ENCODE measurements at regions not wholly inside any gene's neighbourhood (a gene's known extent, or its start where the extent isn't known, plus 50 kb on each side); places are given as distances from the start of the nearest gene placed in this dataset.

DNA sequence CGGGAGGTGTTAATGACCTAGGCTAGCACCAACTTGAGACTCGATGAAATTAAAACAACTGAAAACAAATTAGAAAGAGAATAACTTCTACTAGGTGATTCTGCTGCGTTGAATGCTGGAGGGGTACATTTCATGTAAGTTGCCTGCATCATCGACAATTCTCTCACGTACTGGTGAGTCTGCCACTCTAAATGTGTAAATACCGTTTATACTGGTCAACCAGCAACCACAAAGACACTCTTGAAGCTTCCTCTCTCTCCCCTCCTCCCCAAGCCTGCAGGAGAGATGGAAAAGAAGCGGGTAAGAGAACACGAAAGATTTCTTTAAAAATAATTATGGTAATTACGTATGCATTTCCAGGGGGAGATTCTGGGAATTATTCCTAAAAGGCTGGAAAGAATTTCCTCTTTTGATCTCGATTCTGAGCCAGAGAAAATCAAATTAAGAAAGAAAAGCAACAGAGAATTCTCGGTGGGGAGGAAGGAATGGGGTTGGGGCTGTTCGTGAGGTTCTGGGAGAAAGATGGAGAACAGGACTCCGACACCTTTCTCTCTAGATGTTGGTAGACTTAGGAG lies 68.6 kb upstream of the MRTFB start:
- no peak for DNase-seq (ENCODE audit: low read depth)
- no peak for TF ChIP-seq CTCF (IDR thresholded peaks at IDR 0.05; ENCODE audit: low read depth, low read length, missing control alignments)
- no peak overlapping the region for H3K4me3 ChIP-seq (ENCODE audit: low read depth, low read length)

- H3K4me3 ChIP-seq (ENCODE audit: low read depth, low read length) = no peak overlapping the region
- TF ChIP-seq CTCF (IDR thresholded peaks at IDR 0.05; ENCODE audit: low read depth, low read length, missing control alignments) = no peak
- DNase-seq (ENCODE audit: low read depth) = no peak
These were observed 68.0 kb upstream of the MRTFB start for GRCh38 chr16:14003074-14003570.

- TF ChIP-seq CTCF (IDR thresholded peaks at IDR 0.05; ENCODE audit: low read depth, low read length, missing control alignments) = no peak
- H3K4me3 ChIP-seq (ENCODE audit: low read depth, low read length) = no peak overlapping the region
- DNase-seq (ENCODE audit: low read depth) = no peak
These were observed 66.9 kb upstream of the MRTFB start for GRCh38 chr16:14004031-14004728.

- H3K4me3 ChIP-seq (ENCODE audit: low read depth, low read length) = no peak overlapping the region
- DNase-seq (ENCODE audit: low read depth) = no peak
- no peak for TF ChIP-seq CTCF (IDR thresholded peaks at IDR 0.05; ENCODE audit: low read depth, low read length, missing control alignments)
These were observed 66.3 kb upstream of the MRTFB start for GRCh38 chr16:14004729-14005315.

- DNase-seq (ENCODE audit: low read depth) = no peak
- TF ChIP-seq CTCF (IDR thresholded peaks at IDR 0.05; ENCODE audit: low read depth, low read length, missing control alignments) = no peak
- no peak overlapping the region for H3K4me3 ChIP-seq (ENCODE audit: low read depth, low read length)
These were observed 65.8 kb upstream of the MRTFB start for GRCh38 chr16:14005335-14005734.

DNA sequence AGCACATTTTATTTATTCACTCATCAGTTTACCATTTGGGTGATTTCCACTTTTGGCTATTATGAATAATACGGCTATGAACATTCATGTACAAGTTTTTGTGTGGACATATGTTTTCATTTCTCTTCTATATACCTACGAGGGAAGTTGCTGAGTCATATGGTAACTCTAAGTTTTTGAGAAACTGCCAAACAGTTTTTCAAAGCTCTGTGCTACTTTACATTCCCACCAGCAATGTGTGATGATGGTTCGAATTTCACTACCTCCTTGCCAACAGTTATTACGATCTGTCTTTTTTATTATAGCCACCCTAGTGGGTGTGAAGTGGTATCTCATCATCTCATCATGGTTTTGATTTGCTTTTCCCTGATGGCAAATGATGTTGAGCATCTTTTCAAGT lies 63.7 kb upstream of the MRTFB start:
- no peak overlapping the region for H3K4me3 ChIP-seq (ENCODE audit: low read depth, low read length)
- no peak for TF ChIP-seq CTCF (IDR thresholded peaks at IDR 0.05; ENCODE audit: low read depth, low read length, missing control alignments)
- peak; percentile 37 for DNase-seq (ENCODE audit: low read depth)

Measured in GM12864 (cell line).